ENCODE measurements at regions not wholly inside any gene's neighbourhood (a gene's known extent, or its start where the extent isn't known, plus 50 kb on each side); places are given as distances from the start of the nearest gene placed in this dataset.

GRCh38 chr5:98099448-98100105 is 673.9 kb upstream of the RGMB start:
- H3K27me3 ChIP-seq (ENCODE audit: low read depth), result no peaks in the 10 kb centered on the region
- H3K4me1 ChIP-seq, result no peaks in the 10 kb centered on the region
- intact Hi-C loops (cut with DNase I), result no loop called here
- ATAC-seq (no peak), DNase-seq (no peak)
- no peaks in the 10 kb centered on the region for H3K9me3 ChIP-seq
- TF ChIP-seq, protein P1, sequence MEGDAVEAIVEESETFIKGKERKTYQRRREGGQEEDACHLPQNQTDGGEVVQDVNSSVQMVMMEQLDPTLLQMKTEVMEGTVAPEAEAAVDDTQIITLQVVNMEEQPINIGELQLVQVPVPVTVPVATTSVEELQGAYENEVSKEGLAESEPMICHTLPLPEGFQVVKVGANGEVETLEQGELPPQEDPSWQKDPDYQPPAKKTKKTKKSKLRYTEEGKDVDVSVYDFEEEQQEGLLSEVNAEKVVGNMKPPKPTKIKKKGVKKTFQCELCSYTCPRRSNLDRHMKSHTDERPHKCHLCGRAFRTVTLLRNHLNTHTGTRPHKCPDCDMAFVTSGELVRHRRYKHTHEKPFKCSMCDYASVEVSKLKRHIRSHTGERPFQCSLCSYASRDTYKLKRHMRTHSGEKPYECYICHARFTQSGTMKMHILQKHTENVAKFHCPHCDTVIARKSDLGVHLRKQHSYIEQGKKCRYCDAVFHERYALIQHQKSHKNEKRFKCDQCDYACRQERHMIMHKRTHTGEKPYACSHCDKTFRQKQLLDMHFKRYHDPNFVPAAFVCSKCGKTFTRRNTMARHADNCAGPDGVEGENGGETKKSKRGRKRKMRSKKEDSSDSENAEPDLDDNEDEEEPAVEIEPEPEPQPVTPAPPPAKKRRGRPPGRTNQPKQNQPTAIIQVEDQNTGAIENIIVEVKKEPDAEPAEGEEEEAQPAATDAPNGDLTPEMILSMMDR (IDR thresholded peaks at IDR 0.05), result no peak
- H3K36me3 ChIP-seq, result no peaks in the 10 kb centered on the region
- no peak overlapping the region for H3K4me3 ChIP-seq
- no peak overlapping the region for H3K27ac ChIP-seq

- TF ChIP-seq, protein P1 (IDR thresholded peaks at IDR 0.05), result no peak
- no peak for DNase-seq
- no peaks in the 10 kb centered on the region for H3K27me3 ChIP-seq (ENCODE audit: low read depth)
- no peaks in the 10 kb centered on the region for H3K4me1 ChIP-seq
- H3K27ac ChIP-seq, result no peak overlapping the region
- H3K9me3 ChIP-seq, result no peaks in the 10 kb centered on the region
- no peak for ATAC-seq
- H3K36me3 ChIP-seq, result no peaks in the 10 kb centered on the region
- no peak overlapping the region for H3K4me3 ChIP-seq
- intact Hi-C loops (cut with DNase I), result no loop called here
These were observed 672.3 kb upstream of the RGMB start for GRCh38 chr5:98101131-98101530.

GRCh38 chr5:98102936-98103335 is 670.5 kb upstream of the RGMB start:
- Histone ChIP-seq H3K27ac (no peak overlapping the region), H3K4me3 (no peak overlapping the region), H3K4me1 (no peaks in the 10 kb centered on the region), H3K27me3 (ENCODE audit: low read depth) (no peaks in the 10 kb centered on the region), H3K9me3 (no peaks in the 10 kb centered on the region), H3K36me3 (no peaks in the 10 kb centered on the region)
- TF ChIP-seq, protein P1 (IDR thresholded peaks at IDR 0.05), result no peak
- ATAC-seq (no peak), DNase-seq (no peak)
- intact Hi-C loops (cut with DNase I), result no loop called here

GRCh38 chr5:98103807-98104206 is 669.7 kb upstream of the RGMB start:
- ATAC-seq (no peak), DNase-seq (no peak)
- no peak overlapping the region for H3K27ac ChIP-seq
- intact Hi-C loops (cut with DNase I), result no loop called here
- H3K4me1 ChIP-seq, result no peaks in the 10 kb centered on the region
- H3K27me3 ChIP-seq (ENCODE audit: low read depth), result no peaks in the 10 kb centered on the region
- no peaks in the 10 kb centered on the region for H3K36me3 ChIP-seq
- H3K4me3 ChIP-seq, result no peak overlapping the region
- H3K9me3 ChIP-seq, result no peaks in the 10 kb centered on the region
- TF ChIP-seq, protein P1 (IDR thresholded peaks at IDR 0.05), result no peak

GRCh38 chr5:98104454-98105188 is 668.8 kb upstream of the RGMB start:
- H3K27ac ChIP-seq, result no peak overlapping the region
- no peaks in the 10 kb centered on the region for H3K27me3 ChIP-seq (ENCODE audit: low read depth)
- DNase-seq (no peak), ATAC-seq (peak; percentile 41 to 42)
- no peaks in the 10 kb centered on the region for H3K4me1 ChIP-seq
- no peaks in the 10 kb centered on the region for H3K9me3 ChIP-seq
- no peak overlapping the region for H3K4me3 ChIP-seq
- TF ChIP-seq, protein P1 (IDR thresholded peaks at IDR 0.05), result no peak
- no peaks in the 10 kb centered on the region for H3K36me3 ChIP-seq
- intact Hi-C loops (cut with DNase I), result no loop called here

All from lower lobe of right lung (tissue), 2 donors.